GM23248 (cell line): ENCODE measurements at regions not wholly inside any gene's neighbourhood (a gene's known extent, or its start where the extent isn't known, plus 50 kb on each side); places are given as distances from the start of the nearest gene placed in this dataset.

Experiments
- EZH2 ChIP-seq: fragments of 200-600 bp; sonication (generic); IDR thresholded peaks from 2 replicates; pipeline ENCODE4 v1.6.1; 2018; ENCODE audit warnings: antibody characterized with exemption, mild to moderate bottlenecking; ENCODE audit not compliant: insufficient read depth, poor library complexity, severe bottlenecking
- EZH2phosphoT487 ChIP-seq: fragments of 200-600 bp; sonication (generic); IDR thresholded peaks from 2 replicates; pipeline ENCODE4 v1.6.1; 2018; ENCODE audit warnings: antibody characterized with exemption, moderate library complexity, mild to moderate bottlenecking, low read depth; ENCODE audit not compliant: insufficient read depth

GRCh38 chr16:65831903-65832666 lies 534.4 kb upstream of the CDH5 start:
- TF ChIP-seq EZH2 (no peak), EZH2phosphoT487 (no peak)
